ENCODE measurements at regions not wholly inside any gene's neighbourhood (a gene's known extent, or its start where the extent isn't known, plus 50 kb on each side); places are given as distances from the start of the nearest gene placed in this dataset.

GRCh38 chr21:18144339-18144738, 100.3 kb upstream of the CHODL start:
- Histone ChIP-seq H3K79me2 (ENCODE audit: insufficient read depth, low read length) (no peaks in the 10 kb centered on the region), H3K9me2 (replicated peaks; ENCODE audit: low read depth, low read length) (no peaks in the 10 kb centered on the region), H3K4me2 (ENCODE audit: low read depth, low read length, poor library complexity, severe bottlenecking) (no peak overlapping the region), H3K4me3 (ENCODE audit: low read length, poor library complexity, severe bottlenecking) (no peak overlapping the region), H3K4me1 (ENCODE audit: insufficient read depth, low read length, poor library complexity, severe bottlenecking) (no peaks in the 10 kb centered on the region), H3K36me3 (ENCODE audit: insufficient read depth, low read length) (no peaks in the 10 kb centered on the region), H4K20me1 (ENCODE audit: insufficient read depth, low read length, poor library complexity, severe bottlenecking) (no peaks in the 10 kb centered on the region), H3K9me3 (ENCODE audit: insufficient read depth, low read depth, low read length) (no peaks in the 10 kb centered on the region), H3F3A (ENCODE audit: low read depth) (no peaks in the 10 kb centered on the region), H3K9ac (ENCODE audit: low read depth, low read length, poor library complexity, severe bottlenecking) (no peak overlapping the region), H2AFZ (ENCODE audit: low read length) (no peak overlapping the region), H3K27me3 (ENCODE audit: insufficient read depth, low read length, poor library complexity, severe bottlenecking) (no peaks in the 10 kb centered on the region)
- TF ChIP-seq CTCF (conservative IDR thresholded peaks at IDR 0.05; ENCODE audit: low read length): no peak
- TF ChIP-seq EZH2phosphoT487 (IDR thresholded peaks at IDR 0.05; ENCODE audit: borderline replicate concordance): no peak

DNA sequence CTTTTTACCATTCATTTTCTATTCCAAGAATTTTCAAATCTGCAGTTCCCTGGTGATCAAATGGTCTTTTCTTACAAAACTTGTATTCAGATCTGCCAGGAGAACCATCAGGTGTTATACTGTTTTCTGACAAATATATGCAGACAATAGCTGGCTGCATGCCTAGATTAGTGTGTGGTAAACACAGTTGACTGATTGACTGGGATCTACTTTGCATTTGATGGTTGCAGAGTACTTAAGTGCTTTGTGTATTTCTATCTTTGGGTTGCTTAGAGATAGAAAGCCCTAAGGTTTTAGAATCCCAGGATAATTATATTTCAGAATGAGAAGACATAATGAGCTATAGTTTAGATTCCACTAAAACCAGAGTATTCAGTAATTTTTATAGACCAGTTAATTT, 102.0 kb upstream of the CHODL start:
- H2AFZ ChIP-seq (ENCODE audit: low read length): no peak overlapping the region
- TF ChIP-seq EZH2phosphoT487 (IDR thresholded peaks at IDR 0.05; ENCODE audit: borderline replicate concordance) (no peak), CTCF (conservative IDR thresholded peaks at IDR 0.05; ENCODE audit: low read length) (no peak)

GRCh38 chr21:18138507-18138906, 106.1 kb upstream of the CHODL start:
- no peaks in the 10 kb centered on the region for H3F3A ChIP-seq (ENCODE audit: low read depth)
- H3K79me2 ChIP-seq (ENCODE audit: insufficient read depth, low read length): no peaks in the 10 kb centered on the region
- no peaks in the 10 kb centered on the region for H3K9me3 ChIP-seq (ENCODE audit: insufficient read depth, low read depth, low read length)
- H3K36me3 ChIP-seq (ENCODE audit: insufficient read depth, low read length): no peaks in the 10 kb centered on the region
- H3K4me3 ChIP-seq (ENCODE audit: low read length, poor library complexity, severe bottlenecking): no peak overlapping the region
- no peak for TF ChIP-seq CTCF (conservative IDR thresholded peaks at IDR 0.05; ENCODE audit: low read length)
- no peak for TF ChIP-seq EZH2phosphoT487 (IDR thresholded peaks at IDR 0.05; ENCODE audit: borderline replicate concordance)
- no peak overlapping the region for H3K4me2 ChIP-seq (ENCODE audit: low read depth, low read length, poor library complexity, severe bottlenecking)
- H2AFZ ChIP-seq (ENCODE audit: low read length): no peak overlapping the region
- no peaks in the 10 kb centered on the region for H3K9me2 ChIP-seq (replicated peaks; ENCODE audit: low read depth, low read length)
- no peak overlapping the region for H3K9ac ChIP-seq (ENCODE audit: low read depth, low read length, poor library complexity, severe bottlenecking)
- no peaks in the 10 kb centered on the region for H3K4me1 ChIP-seq (ENCODE audit: insufficient read depth, low read length, poor library complexity, severe bottlenecking)
- H3K27me3 ChIP-seq (ENCODE audit: insufficient read depth, low read length, poor library complexity, severe bottlenecking): no peaks in the 10 kb centered on the region
- H4K20me1 ChIP-seq (ENCODE audit: insufficient read depth, low read length, poor library complexity, severe bottlenecking): no peaks in the 10 kb centered on the region

More for the DNA sequence above, 102.0 kb upstream of the CHODL start:
- no peaks in the 10 kb centered on the region for H3K4me1 ChIP-seq (ENCODE audit: insufficient read depth, low read length, poor library complexity, severe bottlenecking)
- no peaks in the 10 kb centered on the region for H4K20me1 ChIP-seq (ENCODE audit: insufficient read depth, low read length, poor library complexity, severe bottlenecking)
- no peak overlapping the region for H3K9ac ChIP-seq (ENCODE audit: low read depth, low read length, poor library complexity, severe bottlenecking)
- no peaks in the 10 kb centered on the region for H3K9me3 ChIP-seq (ENCODE audit: insufficient read depth, low read depth, low read length)
- no peaks in the 10 kb centered on the region for H3K36me3 ChIP-seq (ENCODE audit: insufficient read depth, low read length)
- H3K27me3 ChIP-seq (ENCODE audit: insufficient read depth, low read length, poor library complexity, severe bottlenecking): no peaks in the 10 kb centered on the region
- H3F3A ChIP-seq (ENCODE audit: low read depth): no peaks in the 10 kb centered on the region
- H3K4me2 ChIP-seq (ENCODE audit: low read depth, low read length, poor library complexity, severe bottlenecking): no peak overlapping the region
- H3K9me2 ChIP-seq (replicated peaks; ENCODE audit: low read depth, low read length): no peaks in the 10 kb centered on the region
- no peaks in the 10 kb centered on the region for H3K79me2 ChIP-seq (ENCODE audit: insufficient read depth, low read length)
- no peak overlapping the region for H3K4me3 ChIP-seq (ENCODE audit: low read length, poor library complexity, severe bottlenecking)

All from Loucy (cell line).